Bronchial epithelial cell (primary cell): ENCODE measurements at regions not wholly inside any gene's neighbourhood (a gene's known extent, or its start where the extent isn't known, plus 50 kb on each side); places are given as distances from the start of the nearest gene placed in this dataset.

Experiments used
- DNase-seq: peaks from one replicate; pipeline ENCODE4 v3.0.0-alpha.2; 2010; ENCODE audit warnings: low read depth
- FAIRE-seq: peaks from 2 replicates; lab custom pipeline; 2011; peaks lifted over from hg19 to GRCh38; lab: Jason Lieb, UNC
- H3K27me3 ChIP-seq: 2 replicates; pipeline ENCODE4 v1.5.1; 2011; ENCODE audit warnings: low read length; ENCODE audit not compliant: control insufficient read depth, insufficient read depth
- H3K36me3 ChIP-seq: 2 replicates; pipeline ENCODE4 v1.5.1; 2011; ENCODE audit warnings: low read length; ENCODE audit not compliant: control insufficient read depth, insufficient read depth
- H3K4me3 ChIP-seq: 2 replicates; pipeline ENCODE4 v1.5.1; 2011; ENCODE audit warnings: mild to moderate bottlenecking, low read depth, low read length, control low read depth
- CTCF ChIP-seq: IDR thresholded peaks from 2 replicates; pipeline ENCODE4 v1.5.1; 2011; ENCODE audit warnings: mild to moderate bottlenecking, moderate library complexity, low read length, control low read depth, inconsistent platforms; ENCODE audit not compliant: insufficient read depth, severe bottlenecking

GRCh38 chr9:14412775-14413174 is 98.8 kb upstream of the NFIB start:
- Histone ChIP-seq H3K27me3 (no peaks in the 10 kb centered on the region), H3K4me3 (no peak overlapping the region), H3K36me3 (no peaks in the 10 kb centered on the region)
- no peak for TF ChIP-seq CTCF
- DNase-seq (no peak), FAIRE-seq (no peak)

GRCh38 chr9:14406463-14406862 is 92.5 kb upstream of the NFIB start:
- no peaks in the 10 kb centered on the region for H3K27me3 ChIP-seq
- FAIRE-seq (peak; percentile 36), DNase-seq (no peak)
- H3K4me3 ChIP-seq = no peak overlapping the region
- no peaks in the 10 kb centered on the region for H3K36me3 ChIP-seq
- TF ChIP-seq CTCF = no peak

GRCh38 chr9:14405176-14405706 is 91.3 kb upstream of the NFIB start:
- DNase-seq = no peak
- Histone ChIP-seq H3K4me3 (no peak overlapping the region), H3K27me3 (no peaks in the 10 kb centered on the region), H3K36me3 (no peaks in the 10 kb centered on the region)
- no peak for FAIRE-seq
- TF ChIP-seq CTCF = no peak

GRCh38 chr9:14403081-14403480 is 89.1 kb upstream of the NFIB start:
- Histone ChIP-seq H3K36me3 (no peaks in the 10 kb centered on the region), H3K4me3 (no peak overlapping the region), H3K27me3 (no peaks in the 10 kb centered on the region)
- DNase-seq = no peak
- FAIRE-seq = no peak
- TF ChIP-seq CTCF = no peak

- no peaks in the 10 kb centered on the region for H3K27me3 ChIP-seq
- DNase-seq (no peak), FAIRE-seq (no peak)
- H3K4me3 ChIP-seq = no peak overlapping the region
- H3K36me3 ChIP-seq = no peaks in the 10 kb centered on the region
- no peak for TF ChIP-seq CTCF
Measured at GRCh38 chr9:14402583-14402982, 88.6 kb upstream of the NFIB start.

- Histone ChIP-seq H3K27me3 (no peaks in the 10 kb centered on the region), H3K36me3 (no peaks in the 10 kb centered on the region), H3K4me3 (no peak overlapping the region)
- TF ChIP-seq CTCF = no peak
- no peak for DNase-seq
- FAIRE-seq = no peak
Measured at GRCh38 chr9:14401911-14402310, 88.0 kb upstream of the NFIB start.
